Astrocyte (in vitro differentiated cells and primary cell): ENCODE measurements at regions not wholly inside any gene's neighbourhood (a gene's known extent, or its start where the extent isn't known, plus 50 kb on each side); places are given as distances from the start of the nearest gene placed in this dataset.

Source experiments
- DNase-seq: peaks from one replicate; pipeline ENCODE4 v3.0.0-alpha.2; 2010; ENCODE audit warnings: low read depth
- FAIRE-seq: peaks from 2 replicates; lab custom pipeline; 2011; peaks lifted over from hg19 to GRCh38; lab: Jason Lieb, UNC
- H2AFZ ChIP-seq: 2 replicates; pipeline ENCODE4 v1.6.0; 2012; ENCODE audit warnings: low read depth, low read length, inconsistent platforms
- H3K27ac ChIP-seq: 2 replicates; pipeline ENCODE4 v1.5.1; 2011; ENCODE audit warnings: low read depth, low read length, inconsistent platforms
- H3K27me3 ChIP-seq: 2 replicates; pipeline ENCODE4 v1.6.0; 2011; ENCODE audit warnings: low read length, inconsistent platforms; ENCODE audit not compliant: insufficient read depth
- H3K36me3 ChIP-seq: 2 replicates; pipeline ENCODE4 v1.5.1; 2011; ENCODE audit warnings: low read length, inconsistent platforms; ENCODE audit not compliant: insufficient read depth
- H3K4me1 ChIP-seq: 2 replicates; pipeline ENCODE4 v1.5.1; 2011; ENCODE audit warnings: low read length, inconsistent platforms; ENCODE audit not compliant: insufficient read depth
- H3K4me2 ChIP-seq: 2 replicates; pipeline ENCODE4 v1.6.0; 2012; ENCODE audit warnings: low read length, inconsistent platforms
- H3K4me3 ChIP-seq: 2 replicates; pipeline ENCODE4 v1.5.1; 2011; ENCODE audit warnings: low read depth, mild to moderate bottlenecking, low read length, inconsistent platforms; ENCODE audit not compliant: insufficient read depth
- H3K79me2 ChIP-seq: 2 replicates; pipeline ENCODE4 v1.6.0; 2012; ENCODE audit warnings: mild to moderate bottlenecking, low read length, inconsistent platforms; ENCODE audit not compliant: insufficient read depth
- H3K9ac ChIP-seq: 2 replicates; pipeline ENCODE4 v1.6.0; 2012; ENCODE audit warnings: mild to moderate bottlenecking, low read length, inconsistent platforms
- H3K9me3 ChIP-seq: 2 replicates; pipeline ENCODE4 v1.5.1; 2012; ENCODE audit warnings: low read depth, mild to moderate bottlenecking, low read length, inconsistent platforms; ENCODE audit not compliant: insufficient read depth
- H4K20me1 ChIP-seq: 2 replicates; pipeline ENCODE4 v1.6.0; 2012; ENCODE audit warnings: low read length, inconsistent platforms; ENCODE audit not compliant: insufficient read depth
- H3K27ac Mint-ChIP-seq: one replicate; pipeline ENCODE4 v1.8.0; 2021; ENCODE audit warnings: mild to moderate bottlenecking, mixed read lengths; ENCODE audit not compliant: unreplicated experiment
- H3K27me3 Mint-ChIP-seq: one replicate; pipeline ENCODE4 v1.8.0; 2021; ENCODE audit warnings: low read depth, mixed read lengths; ENCODE audit not compliant: unreplicated experiment
- H3K36me3 Mint-ChIP-seq: one replicate; pipeline ENCODE4 v1.8.0; 2021; ENCODE audit warnings: low read depth, mixed read lengths; ENCODE audit not compliant: unreplicated experiment
- H3K4me1 Mint-ChIP-seq: one replicate; pipeline ENCODE4 v1.8.0; 2021; ENCODE audit warnings: low read depth, mixed read lengths; ENCODE audit not compliant: unreplicated experiment
- H3K4me3 Mint-ChIP-seq: one replicate; pipeline ENCODE4 v1.8.0; 2021; ENCODE audit warnings: mild to moderate bottlenecking, moderate library complexity, mixed read lengths; ENCODE audit not compliant: unreplicated experiment
- H3K9me3 Mint-ChIP-seq: one replicate; pipeline ENCODE4 v1.8.0; 2021; ENCODE audit warnings: mild to moderate bottlenecking, mixed read lengths; ENCODE audit not compliant: unreplicated experiment
- EZH2 ChIP-seq: IDR thresholded peaks from 2 replicates; pipeline ENCODE4 v1.6.1; 2012; ENCODE audit warnings: mild to moderate bottlenecking, low read length, inconsistent platforms; ENCODE audit not compliant: insufficient read depth
- TF ChIP-seq, protein P1 (sequence below): IDR thresholded peaks from 2 replicates; pipeline ENCODE4 v1.5.1; 2011; ENCODE audit warnings: low read depth, mild to moderate bottlenecking, inconsistent platforms, low read length, moderate library complexity; ENCODE audit not compliant: insufficient read depth

DNA sequence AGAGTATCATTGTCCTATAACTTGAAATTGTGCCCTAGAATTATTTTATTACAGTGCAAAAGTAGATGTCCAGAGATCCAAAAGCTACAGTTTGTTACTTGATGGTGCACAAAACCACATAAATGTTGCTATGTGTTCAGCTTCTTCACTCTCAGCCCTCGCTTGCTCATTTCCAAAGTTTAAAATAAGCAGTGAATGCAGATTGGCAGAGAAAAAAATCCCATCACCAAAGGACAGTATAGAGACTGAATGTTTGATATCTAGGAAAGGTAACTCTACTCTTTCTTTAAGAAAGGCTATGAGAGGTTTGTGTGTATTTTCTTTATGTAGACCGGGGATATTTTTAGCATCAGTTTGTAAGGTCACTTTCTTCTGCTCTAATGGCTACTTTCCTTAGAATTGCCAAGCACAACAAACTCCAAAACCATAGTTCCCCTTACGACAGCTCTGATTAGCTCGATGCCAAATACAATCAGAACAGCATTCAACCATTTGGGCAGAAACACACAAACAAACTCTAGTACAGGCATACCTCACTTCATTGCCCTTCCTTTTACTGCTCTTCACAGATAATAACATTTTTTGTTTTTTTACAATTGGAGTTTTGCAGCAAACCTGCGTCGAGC, 164.1 kb upstream of the CCDC54 start:
- Histone ChIP-seq H3K4me3 (no peak overlapping the region), H3K27me3 (no peaks in the 10 kb centered on the region), H2AFZ (no peak overlapping the region), H4K20me1 (no peaks in the 10 kb centered on the region), H3K4me1 (peaks cover 30% of the 10 kb centered on the region), H3K9me3 (no peaks in the 10 kb centered on the region), H3K79me2 (no peaks in the 10 kb centered on the region), H3K36me3 (no peaks in the 10 kb centered on the region), H3K9ac (no peak overlapping the region), H3K27ac (no peak overlapping the region), H3K4me2 (peak overlapping the region; percentile 4)
- H3K27me3 Mint-ChIP-seq, result no peaks in the 10 kb centered on the region
- peaks cover 2% of the 10 kb centered on the region for H3K9me3 Mint-ChIP-seq
- TF ChIP-seq, protein P1, sequence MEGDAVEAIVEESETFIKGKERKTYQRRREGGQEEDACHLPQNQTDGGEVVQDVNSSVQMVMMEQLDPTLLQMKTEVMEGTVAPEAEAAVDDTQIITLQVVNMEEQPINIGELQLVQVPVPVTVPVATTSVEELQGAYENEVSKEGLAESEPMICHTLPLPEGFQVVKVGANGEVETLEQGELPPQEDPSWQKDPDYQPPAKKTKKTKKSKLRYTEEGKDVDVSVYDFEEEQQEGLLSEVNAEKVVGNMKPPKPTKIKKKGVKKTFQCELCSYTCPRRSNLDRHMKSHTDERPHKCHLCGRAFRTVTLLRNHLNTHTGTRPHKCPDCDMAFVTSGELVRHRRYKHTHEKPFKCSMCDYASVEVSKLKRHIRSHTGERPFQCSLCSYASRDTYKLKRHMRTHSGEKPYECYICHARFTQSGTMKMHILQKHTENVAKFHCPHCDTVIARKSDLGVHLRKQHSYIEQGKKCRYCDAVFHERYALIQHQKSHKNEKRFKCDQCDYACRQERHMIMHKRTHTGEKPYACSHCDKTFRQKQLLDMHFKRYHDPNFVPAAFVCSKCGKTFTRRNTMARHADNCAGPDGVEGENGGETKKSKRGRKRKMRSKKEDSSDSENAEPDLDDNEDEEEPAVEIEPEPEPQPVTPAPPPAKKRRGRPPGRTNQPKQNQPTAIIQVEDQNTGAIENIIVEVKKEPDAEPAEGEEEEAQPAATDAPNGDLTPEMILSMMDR, result no peak
- TF ChIP-seq EZH2, result no peak
- DNase-seq (peak; percentile 69), FAIRE-seq (peak; percentile 50)
- no peak overlapping the region for H3K4me3 Mint-ChIP-seq
- H3K4me1 Mint-ChIP-seq, result peaks cover 34% of the 10 kb centered on the region
- H3K27ac Mint-ChIP-seq, result no peak overlapping the region
- no peaks in the 10 kb centered on the region for H3K36me3 Mint-ChIP-seq

DNA sequence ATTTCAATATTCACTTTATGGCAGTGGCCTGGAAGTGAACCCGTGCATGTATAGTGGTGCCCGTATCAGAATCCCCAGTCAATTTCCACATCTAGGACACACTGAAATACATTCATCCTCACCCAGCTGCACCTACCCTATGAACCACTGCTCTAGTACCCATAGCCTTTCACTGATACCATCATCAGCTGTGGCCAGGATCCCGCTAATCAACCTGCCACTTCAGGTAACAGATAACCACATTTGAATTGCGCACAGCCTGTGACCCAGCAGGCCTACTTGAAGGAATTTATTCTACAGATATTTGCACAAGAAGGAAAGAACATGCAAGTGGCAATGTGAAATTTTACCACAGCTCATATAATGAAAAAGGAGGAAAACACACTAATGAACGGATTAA, 161.0 kb upstream of the CCDC54 start:
- H3K4me2 ChIP-seq, result peak overlapping the region; percentile 77
- H4K20me1 ChIP-seq, result no peaks in the 10 kb centered on the region
- peak overlapping the region; percentile 22 for H3K9ac ChIP-seq
- DNase-seq, result no peak
- Mint-ChIP-seq H3K4me3 (no peak overlapping the region), H3K9me3 (peaks cover 2% of the 10 kb centered on the region), H3K36me3 (no peaks in the 10 kb centered on the region), H3K4me1 (peaks cover 29% of the 10 kb centered on the region), H3K27ac (peak overlapping the region; percentile 15), H3K27me3 (no peaks in the 10 kb centered on the region)
- H3K4me1 ChIP-seq, result peaks cover 27% of the 10 kb centered on the region
- TF ChIP-seq, protein P1, result no peak
- no peak for TF ChIP-seq EZH2
- peak overlapping the region; percentile 97 for H3K27ac ChIP-seq
- H3K9me3 ChIP-seq, result no peaks in the 10 kb centered on the region
- H3K27me3 ChIP-seq, result no peaks in the 10 kb centered on the region
- H3K36me3 ChIP-seq, result no peaks in the 10 kb centered on the region
- FAIRE-seq, result no peak
- no peaks in the 10 kb centered on the region for H3K79me2 ChIP-seq
- H2AFZ ChIP-seq, result no peak overlapping the region
- H3K4me3 ChIP-seq, result no peak overlapping the region

DNA sequence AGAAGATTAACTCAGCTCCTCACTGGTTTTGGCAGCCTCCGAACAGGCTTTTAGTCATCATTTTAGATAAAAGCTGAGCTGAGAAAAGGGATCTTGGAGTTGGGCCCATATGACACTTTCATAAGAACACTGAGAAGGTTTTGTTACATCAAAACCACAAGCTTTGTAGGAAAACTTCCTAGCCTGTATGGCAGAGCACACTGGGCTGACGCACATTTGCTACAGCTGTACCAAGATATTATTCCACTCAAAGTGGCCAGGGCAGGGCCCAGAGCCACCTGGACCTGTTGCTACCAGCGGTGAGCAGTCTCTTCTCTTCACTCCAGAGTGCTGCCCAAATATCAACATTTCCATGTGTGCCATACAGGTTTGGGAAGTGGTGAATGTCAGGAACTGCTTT, 160.5 kb upstream of the CCDC54 start:
- peak overlapping the region; percentile 97 for H3K27ac ChIP-seq
- H3K9me3 ChIP-seq, result no peaks in the 10 kb centered on the region
- H3K9me3 Mint-ChIP-seq, result peaks cover 2% of the 10 kb centered on the region
- no peaks in the 10 kb centered on the region for H3K36me3 Mint-ChIP-seq
- no peaks in the 10 kb centered on the region for H3K79me2 ChIP-seq
- peaks cover 27% of the 10 kb centered on the region for H3K4me1 ChIP-seq
- peak overlapping the region; percentile 77 for H3K4me2 ChIP-seq
- no peaks in the 10 kb centered on the region for H3K27me3 ChIP-seq
- no peaks in the 10 kb centered on the region for H3K27me3 Mint-ChIP-seq
- H3K27ac Mint-ChIP-seq, result peak overlapping the region; percentile 29
- H3K9ac ChIP-seq, result peak overlapping the region; percentile 83
- H3K4me3 ChIP-seq, result peak overlapping the region; percentile 18
- DNase-seq, result peak; percentile 99
- no peaks in the 10 kb centered on the region for H4K20me1 ChIP-seq
- no peak overlapping the region for H2AFZ ChIP-seq
- no peak for TF ChIP-seq EZH2
- TF ChIP-seq, protein P1, result no peak
- no peak overlapping the region for H3K4me3 Mint-ChIP-seq
- peaks cover 32% of the 10 kb centered on the region for H3K4me1 Mint-ChIP-seq
- no peaks in the 10 kb centered on the region for H3K36me3 ChIP-seq
- peak; percentile 93 for FAIRE-seq
